Type B pancreatic cell (in vitro differentiated cells): ENCODE measurements at regions not wholly inside any gene's neighbourhood (a gene's known extent, or its start where the extent isn't known, plus 50 kb on each side); places are given as distances from the start of the nearest gene placed in this dataset.

Source experiments
- DNase-seq: peaks from one replicate; pipeline ENCODE4 v3.0.0; 2021; ENCODE audit warnings: mixed read lengths; ENCODE audit not compliant: unreplicated experiment; ENCODE audit errors: extremely low spot score
- H3K27ac Mint-ChIP-seq: 2 replicates; pipeline ENCODE4 v1.8.0; 2021; ENCODE audit warnings: mild to moderate bottlenecking, mixed read lengths
- H3K27me3 Mint-ChIP-seq: 2 replicates; pipeline ENCODE4 v1.8.0; 2021; ENCODE audit warnings: mixed read lengths
- H3K36me3 Mint-ChIP-seq: 2 replicates; pipeline ENCODE4 v1.8.0; 2021; ENCODE audit warnings: mixed read lengths
- H3K4me1 Mint-ChIP-seq: one replicate; pipeline ENCODE4 v1.8.0; 2021; ENCODE audit warnings: mixed read lengths; ENCODE audit not compliant: unreplicated experiment
- H3K4me3 Mint-ChIP-seq: 2 replicates; pipeline ENCODE4 v1.8.0; 2021; ENCODE audit warnings: mild to moderate bottlenecking, mixed read lengths
- H3K9me3 Mint-ChIP-seq: 2 replicates; pipeline ENCODE4 v1.8.0; 2021; ENCODE audit warnings: mixed read lengths
- TF ChIP-seq, protein P1 (sequence below): fragments of 200-600 bp; sonication (generic); conservative IDR thresholded peaks from 2 replicates; pipeline ENCODE4 v1.5.0; 2021; ENCODE audit warnings: antibody characterized with exemption, mild to moderate bottlenecking

DNA sequence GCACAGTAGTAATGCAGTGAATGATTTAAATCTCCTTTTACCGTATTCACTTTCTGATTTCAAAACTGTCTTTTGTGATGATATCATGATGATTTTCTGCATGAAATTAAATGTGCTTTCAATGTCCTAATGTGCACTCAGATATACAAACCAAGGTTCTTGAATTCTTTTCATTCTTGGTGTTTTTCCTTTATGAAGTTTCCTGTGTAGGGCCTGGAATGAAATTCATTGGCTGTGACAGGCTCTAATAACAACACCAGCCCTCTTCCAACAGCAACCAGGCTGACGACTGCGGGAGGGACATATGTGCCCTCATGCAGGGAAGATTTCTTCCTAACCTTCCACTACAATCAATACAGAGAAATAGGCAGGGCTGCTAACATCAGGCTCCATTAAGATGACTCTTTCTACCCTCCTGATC, 1052.0 kb downstream of the DIAPH3 start:
- Mint-ChIP-seq H3K27me3 (no peaks in the 10 kb centered on the region), H3K4me1 (peaks cover 11% of the 10 kb centered on the region), H3K27ac (no peak overlapping the region), H3K4me3 (no peak overlapping the region), H3K9me3 (peaks cover 4% of the 10 kb centered on the region), H3K36me3 (no peaks in the 10 kb centered on the region)
- TF ChIP-seq, protein P1, sequence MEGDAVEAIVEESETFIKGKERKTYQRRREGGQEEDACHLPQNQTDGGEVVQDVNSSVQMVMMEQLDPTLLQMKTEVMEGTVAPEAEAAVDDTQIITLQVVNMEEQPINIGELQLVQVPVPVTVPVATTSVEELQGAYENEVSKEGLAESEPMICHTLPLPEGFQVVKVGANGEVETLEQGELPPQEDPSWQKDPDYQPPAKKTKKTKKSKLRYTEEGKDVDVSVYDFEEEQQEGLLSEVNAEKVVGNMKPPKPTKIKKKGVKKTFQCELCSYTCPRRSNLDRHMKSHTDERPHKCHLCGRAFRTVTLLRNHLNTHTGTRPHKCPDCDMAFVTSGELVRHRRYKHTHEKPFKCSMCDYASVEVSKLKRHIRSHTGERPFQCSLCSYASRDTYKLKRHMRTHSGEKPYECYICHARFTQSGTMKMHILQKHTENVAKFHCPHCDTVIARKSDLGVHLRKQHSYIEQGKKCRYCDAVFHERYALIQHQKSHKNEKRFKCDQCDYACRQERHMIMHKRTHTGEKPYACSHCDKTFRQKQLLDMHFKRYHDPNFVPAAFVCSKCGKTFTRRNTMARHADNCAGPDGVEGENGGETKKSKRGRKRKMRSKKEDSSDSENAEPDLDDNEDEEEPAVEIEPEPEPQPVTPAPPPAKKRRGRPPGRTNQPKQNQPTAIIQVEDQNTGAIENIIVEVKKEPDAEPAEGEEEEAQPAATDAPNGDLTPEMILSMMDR, result no peak
- no peak for DNase-seq

DNA sequence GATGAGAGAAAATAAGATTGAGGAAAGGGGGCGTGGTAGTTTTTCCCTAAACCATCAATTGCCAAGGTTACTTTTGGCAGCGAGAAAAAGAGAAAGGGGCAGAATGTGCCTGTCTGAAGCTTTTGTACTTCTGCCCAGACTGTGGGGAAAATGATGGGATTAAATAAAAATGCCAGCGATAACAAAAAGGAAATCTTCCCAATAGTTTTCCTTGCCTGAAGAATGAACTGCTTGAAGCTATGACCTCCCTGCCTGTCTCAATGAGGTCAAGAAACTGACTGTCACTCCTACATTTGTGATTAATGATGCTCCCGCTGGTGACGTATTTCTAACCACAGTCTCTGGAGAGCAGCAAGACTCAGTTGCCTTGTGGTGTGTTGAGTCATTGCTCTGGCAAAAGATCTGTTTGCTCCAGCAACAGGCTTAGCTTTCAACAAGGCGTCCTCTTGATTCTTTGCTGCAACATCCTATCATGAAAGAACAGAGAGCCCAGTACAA, 1051.5 kb downstream of the DIAPH3 start:
- Mint-ChIP-seq H3K9me3 (no peaks in the 10 kb centered on the region), H3K4me3 (no peak overlapping the region), H3K27ac (no peak overlapping the region), H3K4me1 (peaks cover 11% of the 10 kb centered on the region), H3K27me3 (no peaks in the 10 kb centered on the region), H3K36me3 (no peaks in the 10 kb centered on the region)
- DNase-seq, result no peak
- TF ChIP-seq, protein P1, result no peak

DNA sequence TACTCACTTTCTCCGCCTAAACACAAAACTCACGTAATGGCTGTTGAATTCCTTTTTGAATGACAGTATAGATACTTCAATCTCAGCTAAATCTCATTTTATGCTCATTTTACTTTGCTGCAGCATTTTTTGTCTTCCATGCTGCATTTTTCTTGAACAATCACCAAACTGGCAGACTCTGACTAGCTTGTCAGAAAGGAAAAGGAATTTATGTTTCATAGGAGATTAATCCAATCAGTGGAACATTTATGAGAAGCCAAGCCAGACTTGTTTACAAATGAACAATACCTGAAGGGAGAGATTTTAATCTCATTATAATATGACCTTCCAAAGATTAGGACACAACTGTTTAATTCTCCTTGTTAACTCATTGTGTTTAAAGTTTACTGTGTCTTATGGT, 1044.3 kb downstream of the DIAPH3 start:
- TF ChIP-seq, protein P1, result no peak
- Mint-ChIP-seq H3K4me1 (peaks cover 9% of the 10 kb centered on the region), H3K27me3 (no peaks in the 10 kb centered on the region), H3K27ac (no peak overlapping the region), H3K9me3 (no peaks in the 10 kb centered on the region), H3K36me3 (no peaks in the 10 kb centered on the region), H3K4me3 (no peak overlapping the region)
- no peak for DNase-seq

DNA sequence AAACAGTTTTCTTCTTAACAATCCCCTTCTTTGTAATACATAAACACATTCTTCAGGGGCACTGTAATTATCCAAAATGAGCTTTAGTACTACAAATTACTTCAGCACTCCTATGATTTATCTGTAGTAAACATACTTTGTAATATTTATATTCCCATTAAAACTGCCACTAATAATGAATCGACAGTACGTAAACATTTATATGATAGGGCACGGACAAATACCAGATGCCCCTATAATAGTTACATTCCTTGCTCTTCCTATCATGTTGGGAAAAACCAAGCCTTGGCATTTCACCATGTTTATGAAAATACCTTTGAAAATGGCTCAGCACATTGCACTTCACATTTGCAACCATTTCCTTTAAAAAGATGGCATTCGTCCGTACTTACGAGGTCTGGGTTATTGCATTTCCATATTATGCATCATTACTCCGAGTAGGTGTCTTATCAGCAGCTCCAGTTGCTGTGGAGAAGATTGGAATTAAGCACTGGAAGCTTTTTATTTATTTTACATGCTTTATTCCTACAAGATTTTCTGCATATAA, 1043.4 kb downstream of the DIAPH3 start:
- no peaks in the 10 kb centered on the region for H3K36me3 Mint-ChIP-seq
- peaks cover 9% of the 10 kb centered on the region for H3K4me1 Mint-ChIP-seq
- TF ChIP-seq, protein P1, result no peak
- H3K4me3 Mint-ChIP-seq, result no peak overlapping the region
- no peaks in the 10 kb centered on the region for H3K9me3 Mint-ChIP-seq
- H3K27ac Mint-ChIP-seq, result no peak overlapping the region
- H3K27me3 Mint-ChIP-seq, result no peaks in the 10 kb centered on the region
- no peak for DNase-seq

DNA sequence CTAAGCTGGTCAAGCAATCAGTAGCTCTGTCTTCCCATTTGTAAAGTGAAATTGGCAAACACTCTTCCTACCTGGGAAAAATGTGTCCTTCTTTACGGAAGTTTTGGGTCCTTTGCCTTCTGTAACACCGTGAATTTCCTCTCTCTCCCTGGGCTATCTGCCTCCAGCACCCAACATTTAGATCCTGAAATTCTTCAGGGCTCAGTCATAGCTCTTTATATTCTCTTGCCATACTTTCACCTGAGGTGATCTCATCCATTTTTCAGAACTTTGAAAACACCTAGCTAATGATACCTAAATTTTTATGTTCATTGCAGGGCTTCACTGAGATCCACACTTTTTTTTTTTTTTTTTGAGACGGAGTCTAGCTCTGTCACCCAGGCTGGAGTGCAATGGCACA, 1042.2 kb downstream of the DIAPH3 start:
- TF ChIP-seq, protein P1, result no peak
- no peaks in the 10 kb centered on the region for H3K9me3 Mint-ChIP-seq
- DNase-seq, result no peak
- peaks cover 9% of the 10 kb centered on the region for H3K4me1 Mint-ChIP-seq
- H3K27me3 Mint-ChIP-seq, result no peaks in the 10 kb centered on the region
- no peak overlapping the region for H3K27ac Mint-ChIP-seq
- H3K4me3 Mint-ChIP-seq, result no peak overlapping the region
- H3K36me3 Mint-ChIP-seq, result no peaks in the 10 kb centered on the region

DNA sequence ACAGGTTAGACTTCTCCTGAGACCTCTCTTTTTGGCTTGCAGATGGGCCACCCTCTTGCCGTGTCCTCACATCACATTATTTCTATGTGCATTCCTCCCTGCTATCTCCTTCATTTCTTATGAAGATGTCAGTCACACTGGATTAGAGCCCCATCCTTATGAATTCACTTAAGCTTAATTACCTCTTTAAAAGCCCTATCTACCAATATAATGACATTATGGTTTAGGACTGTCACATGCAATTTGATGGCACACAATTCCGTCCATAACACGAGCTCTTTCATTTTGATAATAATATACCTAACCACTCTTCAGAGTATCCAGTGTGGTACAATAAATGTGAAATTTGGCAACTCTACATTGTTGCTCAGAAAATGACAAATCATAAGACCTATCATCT, 1037.3 kb downstream of the DIAPH3 start:
- H3K27ac Mint-ChIP-seq, result no peak overlapping the region
- no peaks in the 10 kb centered on the region for H3K9me3 Mint-ChIP-seq
- no peaks in the 10 kb centered on the region for H3K36me3 Mint-ChIP-seq
- DNase-seq, result no peak
- TF ChIP-seq, protein P1, result no peak
- no peaks in the 10 kb centered on the region for H3K4me1 Mint-ChIP-seq
- H3K27me3 Mint-ChIP-seq, result no peaks in the 10 kb centered on the region
- H3K4me3 Mint-ChIP-seq, result no peak overlapping the region
